B cell (primary cell): ENCODE measurements at regions not wholly inside any gene's neighbourhood (a gene's known extent, or its start where the extent isn't known, plus 50 kb on each side); places are given as distances from the start of the nearest gene placed in this dataset.

Source experiments
- ATAC-seq: fragments of 200-7000 bp; cut with Tn5 transposase; one replicate; pipeline ENCODE4 v1.10.0; 2021; ENCODE audit warnings: low read depth, mild to moderate bottlenecking, moderate number of reproducible peaks, moderate library complexity
- CTCF ChIA-PET: fragments of 350-600 bp; sonication (Branson Sonifier 250); formaldehyde crosslinking; loops from one replicate; lab custom pipeline; 2021; ENCODE audit warnings: antibody characterized with exemption, inconsistent platforms; lab: Charles Lee
- POLR2A ChIA-PET: fragments of 350-600 bp; sonication (Branson Sonifier 250); formaldehyde crosslinking; loops from one replicate; lab custom pipeline; 2021; ENCODE audit warnings: antibody characterized with exemption; lab: Charles Lee
- DNase-seq: peaks from one replicate; pipeline ENCODE4 v3.0.0; 2013
- H2AFZ ChIP-seq: 2 replicates; pipeline ENCODE4 v1.6.1; 2012; ENCODE audit warnings: mild to moderate bottlenecking, low read depth, low read length; ENCODE audit not compliant: insufficient read depth, poor library complexity, severe bottlenecking
- H3K27ac ChIP-seq, 2 donors: 1 replicate in 1 of 2; 2 replicates in 1 of 2; pipeline ENCODE4 v1.5.1; 2012 to 2013; ENCODE audit warnings: low read length in 2 of 2, mild to moderate bottlenecking in 2 of 2, moderate library complexity in 1 of 2
- H3K27me3 ChIP-seq, 4 experiments: fragments of 200-600 bp in 1 of 4; sonication (generic) in 1 of 4; replicated peaks in 1 of 4; 1 replicate in 2 of 4; 2 replicates in 2 of 4; pipeline versions ENCODE4 v1.6.1 to v1.7.0; 2013 to 2016; ENCODE audit warnings: low read length in 3 of 4, mild to moderate bottlenecking in 2 of 4, mixed read lengths in 1 of 4, moderate library complexity in 1 of 4; ENCODE audit not compliant: insufficient read depth in 4 of 4, control insufficient read depth in 3 of 4; ENCODE audit errors: control extremely low read depth in 1 of 4
- H3K36me3 ChIP-seq, 2 experiments: replicated peaks in 1 of 2; 1 replicate in 1 of 2; 2 replicates in 1 of 2; pipeline versions ENCODE4 v1.6.1 to v1.7.1; 2013; ENCODE audit warnings: low read length in 1 of 2; ENCODE audit not compliant: insufficient read depth in 2 of 2, control insufficient read depth in 1 of 2; ENCODE audit errors: control extremely low read depth in 1 of 2, extremely low read depth in 1 of 2
- H3K4me1 ChIP-seq, 2 donors: fragments of 200-600 bp in 1 of 2; sonication (generic) in 1 of 2; 1 replicate in 1 of 2; 2 replicates in 1 of 2; pipeline versions ENCODE4 v1.5.1 to v1.6.1; 2013 to 2017; ENCODE audit warnings: low read length in 2 of 2; ENCODE audit not compliant: control insufficient read depth in 2 of 2, insufficient read depth in 2 of 2
- H3K4me2 ChIP-seq: replicated peaks from 2 replicates; pipeline ENCODE3; 2012; ENCODE audit warnings: mild to moderate bottlenecking, low read depth, low read length; ENCODE audit not compliant: poor library complexity, severe bottlenecking
- H3K4me3 ChIP-seq, 5 experiments: fragments of 200-600 bp in 1 of 5; sonication (generic) in 1 of 5; 1 replicate in 3 of 5; 2 replicates in 2 of 5; pipeline versions ENCODE4 v1.5.1 to v1.7.0; 2011 to 2016; ENCODE audit warnings: low read length in 4 of 5, mild to moderate bottlenecking in 4 of 5, low read depth in 2 of 5, control low read depth in 1 of 5, moderate library complexity in 1 of 5; ENCODE audit not compliant: insufficient read depth in 1 of 5; ENCODE audit errors: control extremely low read depth in 1 of 5, extremely low read depth in 1 of 5
- H3K79me2 ChIP-seq: fragments of 200-600 bp; sonication (generic); one replicate; pipeline ENCODE4 v1.6.0; 2016; ENCODE audit warnings: low read length; ENCODE audit not compliant: control insufficient read depth, insufficient read depth
- H3K9ac ChIP-seq: fragments of 200-600 bp; sonication (generic); 2 replicates; pipeline ENCODE4 v1.6.1; 2017; ENCODE audit warnings: mild to moderate bottlenecking, low read length, moderate library complexity
- H3K9me3 ChIP-seq, 3 donors: one replicate each; pipeline versions ENCODE4 v1.6.1 to v1.7.1; 2013; ENCODE audit warnings: low read length in 2 of 3; ENCODE audit not compliant: control insufficient read depth in 2 of 3, insufficient read depth in 1 of 3; ENCODE audit errors: control extremely low read depth in 1 of 3
- H4K20me1 ChIP-seq: 2 replicates; pipeline ENCODE4 v1.6.0; 2012; ENCODE audit warnings: mild to moderate bottlenecking, low read length; ENCODE audit not compliant: insufficient read depth, control insufficient read depth, poor library complexity, severe bottlenecking
- H3K27ac Mint-ChIP-seq: one replicate; pipeline ENCODE4 v1.8.0; 2021; ENCODE audit warnings: mixed read lengths
- H3K27me3 Mint-ChIP-seq: one replicate; pipeline ENCODE4 v1.8.0; 2021; ENCODE audit warnings: mixed read lengths
- H3K4me1 Mint-ChIP-seq: one replicate; pipeline ENCODE4 v1.8.0; 2021; ENCODE audit warnings: mixed read lengths
- H3K4me3 Mint-ChIP-seq: one replicate; pipeline ENCODE4 v1.8.0; 2021; ENCODE audit warnings: mixed read lengths
- H3K9me3 Mint-ChIP-seq: one replicate; pipeline ENCODE4 v1.8.0; 2022; ENCODE audit warnings: mixed read lengths; ENCODE audit not compliant: insufficient read depth
- EZH2 ChIP-seq: IDR thresholded peaks from 2 replicates; pipeline ENCODE4 v1.6.1; 2012; ENCODE audit warnings: borderline replicate concordance, low read depth, mild to moderate bottlenecking, moderate library complexity, low read length; ENCODE audit not compliant: insufficient read depth, poor library complexity, severe bottlenecking
- WGBS: methylation state at CpG from one replicate; pipeline ENCODE4 v1.1.5; 2013; ENCODE audit warnings: missing lambda C conversion rate; ENCODE audit not compliant: insufficient coverage; 5-methylcytosine and 5-hydroxymethylcytosine counted together
- intact Hi-C: fragments of 100-400 bp; cut with micrococcal nuclease; formaldehyde crosslinking; loops from one replicate; pipeline ENCODE4 v1.10.0; 2022
- TF ChIP-seq, protein P1 (sequence below): fragments of 200-600 bp; IDR thresholded peaks from one replicate; pipeline ENCODE4 v1.8.0; 2022; ENCODE audit warnings: antibody characterized with exemption, mild to moderate bottlenecking

GRCh38 chr2:151033271-151034248, 228.1 kb downstream of the RBM43 start:
- intact Hi-C loops, result no loop called here
- Histone ChIP-seq H3K4me1 (no peaks in the 10 kb centered on the region), H3K4me2 (no peak overlapping the region), H3K9ac (no peak overlapping the region), H3K4me3 (no peak overlapping the region), H3K27me3 (no peaks in the 10 kb centered on the region), H3K79me2 (no peaks in the 10 kb centered on the region), H3K36me3 (no peaks in the 10 kb centered on the region), H2AFZ (no peak overlapping the region), H3K9me3 (peaks cover 0 to 3% (median 0%) of the 10 kb centered on the region in 3 donors), H4K20me1 (no peaks in the 10 kb centered on the region), H3K27ac (no peak overlapping the region)
- Mint-ChIP-seq H3K9me3 (no peaks in the 10 kb centered on the region), H3K27me3 (no peaks in the 10 kb centered on the region), H3K4me1 (no peaks in the 10 kb centered on the region), H3K4me3 (no peak overlapping the region), H3K27ac (no peak overlapping the region)
- WGBS, result no CpG with 5 or more reads among the region's 4 CpGs
- ATAC-seq, result no peak
- no peak for TF ChIP-seq EZH2
- TF ChIP-seq, protein P1, sequence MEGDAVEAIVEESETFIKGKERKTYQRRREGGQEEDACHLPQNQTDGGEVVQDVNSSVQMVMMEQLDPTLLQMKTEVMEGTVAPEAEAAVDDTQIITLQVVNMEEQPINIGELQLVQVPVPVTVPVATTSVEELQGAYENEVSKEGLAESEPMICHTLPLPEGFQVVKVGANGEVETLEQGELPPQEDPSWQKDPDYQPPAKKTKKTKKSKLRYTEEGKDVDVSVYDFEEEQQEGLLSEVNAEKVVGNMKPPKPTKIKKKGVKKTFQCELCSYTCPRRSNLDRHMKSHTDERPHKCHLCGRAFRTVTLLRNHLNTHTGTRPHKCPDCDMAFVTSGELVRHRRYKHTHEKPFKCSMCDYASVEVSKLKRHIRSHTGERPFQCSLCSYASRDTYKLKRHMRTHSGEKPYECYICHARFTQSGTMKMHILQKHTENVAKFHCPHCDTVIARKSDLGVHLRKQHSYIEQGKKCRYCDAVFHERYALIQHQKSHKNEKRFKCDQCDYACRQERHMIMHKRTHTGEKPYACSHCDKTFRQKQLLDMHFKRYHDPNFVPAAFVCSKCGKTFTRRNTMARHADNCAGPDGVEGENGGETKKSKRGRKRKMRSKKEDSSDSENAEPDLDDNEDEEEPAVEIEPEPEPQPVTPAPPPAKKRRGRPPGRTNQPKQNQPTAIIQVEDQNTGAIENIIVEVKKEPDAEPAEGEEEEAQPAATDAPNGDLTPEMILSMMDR, result no peak
- POLR2A ChIA-PET, result no interaction called here
- no peak for DNase-seq
- CTCF ChIA-PET, result interaction anchor here (0.6 kb wide), 1 partner anchor 14 kb away, joined by 3 read pairs; no protein-coding TSS in a partner anchor

DNA sequence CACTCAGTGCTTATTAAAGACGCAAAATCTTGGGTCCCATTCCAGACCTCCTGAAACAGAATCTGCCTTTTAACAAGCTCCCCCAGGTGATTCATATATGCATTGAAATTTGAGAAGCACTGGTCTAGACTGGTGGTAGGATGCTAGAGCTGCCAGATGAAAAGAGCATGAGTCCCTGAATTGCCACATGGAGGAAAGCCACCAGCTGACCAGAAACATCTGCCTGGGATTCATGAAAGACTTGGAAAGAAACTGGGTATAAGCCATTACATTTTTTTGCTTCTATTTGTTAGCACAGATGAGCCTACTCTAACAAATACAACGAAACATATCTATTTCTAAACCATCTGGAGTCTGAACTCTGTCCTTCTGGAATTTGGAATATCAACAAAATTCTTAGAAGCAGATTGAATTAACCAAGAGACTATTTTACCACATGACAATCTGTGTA, 228.9 kb downstream of the RBM43 start:
- no peaks in the 10 kb centered on the region for H3K27me3 ChIP-seq
- H3K4me1 ChIP-seq, result no peaks in the 10 kb centered on the region
- H3K9me3 ChIP-seq, result peaks cover 0 to 3% (median 0%) of the 10 kb centered on the region in 3 donors
- H3K36me3 ChIP-seq, result no peaks in the 10 kb centered on the region
- Mint-ChIP-seq H3K27ac (no peak overlapping the region), H3K4me3 (no peak overlapping the region), H3K4me1 (no peaks in the 10 kb centered on the region), H3K27me3 (no peaks in the 10 kb centered on the region), H3K9me3 (no peaks in the 10 kb centered on the region)
- no peak overlapping the region for H3K9ac ChIP-seq
- H3K4me3 ChIP-seq, result no peak overlapping the region
- H3K4me2 ChIP-seq, result no peak overlapping the region
- no peak overlapping the region for H2AFZ ChIP-seq
- DNase-seq (no peak), ATAC-seq (no peak)
- no peak for TF ChIP-seq EZH2
- WGBS, result no CpG with 5 or more reads among the region's 2 CpGs
- intact Hi-C loops, result no loop called here
- H3K79me2 ChIP-seq, result no peaks in the 10 kb centered on the region
- H4K20me1 ChIP-seq, result no peaks in the 10 kb centered on the region
- H3K27ac ChIP-seq, result no peak overlapping the region
- CTCF ChIA-PET, result interaction anchor here (0.6 kb wide), 1 partner anchor 20 kb away, joined by 5 read pairs; no protein-coding TSS in a partner anchor
- POLR2A ChIA-PET, result no interaction called here
